Naive B cell (primary cell): ENCODE measurements at regions not wholly inside any gene's neighbourhood (a gene's known extent, or its start where the extent isn't known, plus 50 kb on each side); places are given as distances from the start of the nearest gene placed in this dataset.

Experiments
- ATAC-seq, 2 donors: fragments of 150-1000 bp; cut with Tn5 transposase; 2 replicates each; pipeline ENCODE4 v1.10.0; 2021; ENCODE audit warnings: low read depth in 2 of 2, mild to moderate bottlenecking in 2 of 2, moderate library complexity in 2 of 2
- DNase-seq: peaks from one replicate; pipeline ENCODE4 v3.0.0; 2022
- H3K27ac Mint-ChIP-seq, 6 donors: one replicate each; pipeline ENCODE4 v1.8.0; 2020 to 2022; ENCODE audit warnings: mild to moderate bottlenecking in 6 of 6, mixed read lengths in 6 of 6, moderate library complexity in 5 of 6, inconsistent platforms in 2 of 6
- H3K27me3 Mint-ChIP-seq, 3 donors: one replicate each; pipeline ENCODE4 v1.8.0; 2021 to 2022; ENCODE audit warnings: mixed read lengths in 3 of 3, mild to moderate bottlenecking in 1 of 3
- H3K36me3 Mint-ChIP-seq, 2 donors: one replicate each; pipeline ENCODE4 v1.8.0; 2020 to 2022; ENCODE audit warnings: mixed read lengths in 2 of 2, inconsistent platforms in 1 of 2, mild to moderate bottlenecking in 1 of 2
- H3K4me1 Mint-ChIP-seq, 3 donors: one replicate each; pipeline ENCODE4 v1.8.0; 2020 to 2022; ENCODE audit warnings: mixed read lengths in 3 of 3, inconsistent platforms in 1 of 3, mild to moderate bottlenecking in 1 of 3, moderate library complexity in 1 of 3
- H3K4me3 Mint-ChIP-seq, 8 donors: one replicate each; pipeline ENCODE4 v1.8.0; 2020 to 2022; ENCODE audit warnings: mild to moderate bottlenecking in 8 of 8, mixed read lengths in 8 of 8, moderate library complexity in 8 of 8, inconsistent platforms in 2 of 8
- H3K9me3 Mint-ChIP-seq, 7 donors: one replicate each; pipeline ENCODE4 v1.8.0; 2020 to 2022; ENCODE audit warnings: mixed read lengths in 7 of 7, mild to moderate bottlenecking in 5 of 7, inconsistent platforms in 2 of 7, moderate library complexity in 1 of 7

GRCh38 chr16:59188029-59188428 lies 453.9 kb upstream of the GOT2 start:
- Mint-ChIP-seq H3K36me3 (no peaks in the 10 kb centered on the region), H3K27ac (no peak overlapping the region), H3K9me3 (peaks cover 0 to 11% (median 5%) of the 10 kb centered on the region in 7 donors), H3K4me1 (no peaks in the 10 kb centered on the region), H3K4me3 (no peak overlapping the region), H3K27me3 (no peaks in the 10 kb centered on the region)
- ATAC-seq = no peak
- no peak for DNase-seq

- DNase-seq (no peak), ATAC-seq (no peak)
- Mint-ChIP-seq H3K27ac (no peak overlapping the region), H3K4me1 (no peaks in the 10 kb centered on the region), H3K4me3 (peak overlapping the region in 1 of 8 donors; percentile 17), H3K9me3 (peaks cover 0 to 11% (median 5%) of the 10 kb centered on the region in 7 donors), H3K36me3 (no peaks in the 10 kb centered on the region), H3K27me3 (no peaks in the 10 kb centered on the region)
Measured at GRCh38 chr16:59181821-59182420, 447.8 kb upstream of the GOT2 start.

- ATAC-seq = no peak
- no peak for DNase-seq
- Mint-ChIP-seq H3K36me3 (no peaks in the 10 kb centered on the region), H3K27me3 (no peaks in the 10 kb centered on the region), H3K9me3 (peaks cover 0 to 6% (median 5%) of the 10 kb centered on the region in 7 donors), H3K4me1 (no peaks in the 10 kb centered on the region), H3K4me3 (no peak overlapping the region), H3K27ac (no peak overlapping the region)
Measured at GRCh38 chr16:59180083-59180476, 446.0 kb upstream of the GOT2 start.

- Mint-ChIP-seq H3K4me3 (no peak overlapping the region), H3K36me3 (no peaks in the 10 kb centered on the region), H3K9me3 (peaks cover 0 to 6% (median 5%) of the 10 kb centered on the region in 7 donors), H3K27me3 (no peaks in the 10 kb centered on the region), H3K4me1 (no peaks in the 10 kb centered on the region), H3K27ac (no peak overlapping the region)
- no peak for ATAC-seq
- no peak for DNase-seq
Measured at GRCh38 chr16:59179446-59180082, 445.4 kb upstream of the GOT2 start.

GRCh38 chr16:59173408-59173831 lies 439.3 kb upstream of the GOT2 start:
- no peaks in the 10 kb centered on the region for H3K36me3 Mint-ChIP-seq
- no peaks in the 10 kb centered on the region for H3K27me3 Mint-ChIP-seq
- DNase-seq (no peak), ATAC-seq (no peak)
- no peaks in the 10 kb centered on the region for H3K4me1 Mint-ChIP-seq
- H3K9me3 Mint-ChIP-seq = peaks cover 0 to 11% (median 3%) of the 10 kb centered on the region in 7 donors
- H3K27ac Mint-ChIP-seq = no peak overlapping the region
- H3K4me3 Mint-ChIP-seq = no peak overlapping the region

GRCh38 chr16:59170099-59170712 lies 436.1 kb upstream of the GOT2 start:
- no peaks in the 10 kb centered on the region for H3K27me3 Mint-ChIP-seq
- ATAC-seq = no peak
- H3K36me3 Mint-ChIP-seq = no peaks in the 10 kb centered on the region
- H3K4me1 Mint-ChIP-seq = no peaks in the 10 kb centered on the region
- no peak overlapping the region for H3K4me3 Mint-ChIP-seq
- DNase-seq = no peak
- peaks cover 0 to 8% (median 0%) of the 10 kb centered on the region in 7 donors for H3K9me3 Mint-ChIP-seq
- no peak overlapping the region for H3K27ac Mint-ChIP-seq

- no peak for ATAC-seq
- H3K4me1 Mint-ChIP-seq = no peaks in the 10 kb centered on the region
Measured at GRCh38 chr16:59169168-59169567, 435.1 kb upstream of the GOT2 start.

GRCh38 chr16:59168461-59169114 lies 434.5 kb upstream of the GOT2 start:
- Mint-ChIP-seq H3K27ac (no peak overlapping the region), H3K4me1 (no peaks in the 10 kb centered on the region), H3K36me3 (no peaks in the 10 kb centered on the region), H3K27me3 (no peaks in the 10 kb centered on the region), H3K4me3 (no peak overlapping the region), H3K9me3 (peaks cover 0 to 8% (median 0%) of the 10 kb centered on the region in 7 donors)
- DNase-seq (no peak), ATAC-seq (no peak)

More at GRCh38 chr16:59169168-59169567, 435.1 kb upstream of the GOT2 start:
- no peaks in the 10 kb centered on the region for H3K27me3 Mint-ChIP-seq
- no peak for DNase-seq
- no peak overlapping the region for H3K4me3 Mint-ChIP-seq
- H3K36me3 Mint-ChIP-seq = no peaks in the 10 kb centered on the region
- H3K9me3 Mint-ChIP-seq = peaks cover 0 to 8% (median 0%) of the 10 kb centered on the region in 7 donors
- no peak overlapping the region for H3K27ac Mint-ChIP-seq

- no peak overlapping the region for H3K4me3 Mint-ChIP-seq
- no peaks in the 10 kb centered on the region for H3K36me3 Mint-ChIP-seq
- H3K9me3 Mint-ChIP-seq = peaks cover 0 to 5% (median 0%) of the 10 kb centered on the region in 7 donors
- H3K27ac Mint-ChIP-seq = no peak overlapping the region
- DNase-seq (no peak), ATAC-seq (no peak)
- H3K27me3 Mint-ChIP-seq = no peaks in the 10 kb centered on the region
- no peaks in the 10 kb centered on the region for H3K4me1 Mint-ChIP-seq
Measured at GRCh38 chr16:59164461-59164860, 430.3 kb upstream of the GOT2 start.

GRCh38 chr16:59163371-59164055 lies 429.4 kb upstream of the GOT2 start:
- no peak for ATAC-seq
- peaks cover 0 to 5% (median 0%) of the 10 kb centered on the region in 7 donors for H3K9me3 Mint-ChIP-seq
- H3K36me3 Mint-ChIP-seq = no peaks in the 10 kb centered on the region
- no peak overlapping the region for H3K27ac Mint-ChIP-seq
- H3K4me1 Mint-ChIP-seq = no peaks in the 10 kb centered on the region
- no peak for DNase-seq
- no peaks in the 10 kb centered on the region for H3K27me3 Mint-ChIP-seq
- H3K4me3 Mint-ChIP-seq = no peak overlapping the region

GRCh38 chr16:59161679-59162078 lies 427.6 kb upstream of the GOT2 start:
- H3K27ac Mint-ChIP-seq = no peak overlapping the region
- no peak for ATAC-seq
- no peaks in the 10 kb centered on the region for H3K36me3 Mint-ChIP-seq
- no peak overlapping the region for H3K4me3 Mint-ChIP-seq
- H3K9me3 Mint-ChIP-seq = peaks cover 0 to 5% (median 0%) of the 10 kb centered on the region in 7 donors
- H3K27me3 Mint-ChIP-seq = no peaks in the 10 kb centered on the region
- DNase-seq = no peak
- no peaks in the 10 kb centered on the region for H3K4me1 Mint-ChIP-seq

- H3K4me1 Mint-ChIP-seq = no peaks in the 10 kb centered on the region
- no peak overlapping the region for H3K27ac Mint-ChIP-seq
- no peak for ATAC-seq
- no peak for DNase-seq
- H3K9me3 Mint-ChIP-seq = peaks cover 0 to 7% (median 0%) of the 10 kb centered on the region in 7 donors
- H3K27me3 Mint-ChIP-seq = no peaks in the 10 kb centered on the region
- H3K4me3 Mint-ChIP-seq = no peak overlapping the region
- H3K36me3 Mint-ChIP-seq = no peaks in the 10 kb centered on the region
Measured at GRCh38 chr16:59154295-59154694, 420.2 kb upstream of the GOT2 start.

- Mint-ChIP-seq H3K4me3 (no peak overlapping the region), H3K4me1 (no peaks in the 10 kb centered on the region), H3K27ac (no peak overlapping the region), H3K9me3 (peaks cover 0 to 7% (median 0%) of the 10 kb centered on the region in 7 donors), H3K36me3 (no peaks in the 10 kb centered on the region), H3K27me3 (no peaks in the 10 kb centered on the region)
- ATAC-seq (no peak), DNase-seq (no peak)
Measured at GRCh38 chr16:59148769-59149155, 414.6 kb upstream of the GOT2 start.
